Mucosa of descending colon (tissue), 3 donors: ENCODE measurements at regions not wholly inside any gene's neighbourhood (a gene's known extent, or its start where the extent isn't known, plus 50 kb on each side); places are given as distances from the start of the nearest gene placed in this dataset.

Experiments used
- ATAC-seq: fragments of 200-7000 bp; cut with Tn5 transposase; one replicate; pipeline ENCODE4 v1.9.1; 2020; ENCODE audit warnings: mild to moderate bottlenecking, moderate library complexity
- DNase-seq, 3 donors: peaks; one replicate each; pipeline ENCODE4 v3.0.0-alpha.2; 2020
- H3K36me3 ChIP-seq: fragments of 200-600 bp; one replicate; pipeline ENCODE4 v1.8.0; 2021; ENCODE audit warnings: low read depth, mild to moderate bottlenecking
- H3K4me1 ChIP-seq: fragments of 200-600 bp; one replicate; pipeline ENCODE4 v1.8.0; 2021; ENCODE audit warnings: low read depth, mild to moderate bottlenecking
- H3K4me3 ChIP-seq: fragments of 200-600 bp; one replicate; pipeline ENCODE4 v1.8.0; 2021; ENCODE audit warnings: mild to moderate bottlenecking
- H3K9me3 ChIP-seq: fragments of 200-600 bp; one replicate; pipeline ENCODE4 v1.8.0; 2021; ENCODE audit warnings: mild to moderate bottlenecking
- intact Hi-C, 2 donors: fragments of 100-400 bp; cut with DNase I in 1 of 2; cut with micrococcal nuclease in 1 of 2; formaldehyde crosslinking; loops; one replicate each; pipeline versions ENCODE4 v1.11.0 to v1.11.1; 2022; cut with DNase I, micrococcal nuclease
- TF ChIP-seq, protein P1 (sequence below): fragments of 200-600 bp; IDR thresholded peaks from one replicate; pipeline ENCODE4 v1.8.0; 2022; ENCODE audit warnings: antibody characterized with exemption, mild to moderate bottlenecking
- donor health status: DM: no; HTN: no; CAD: no; lungs with moderate emphysema.
- donor health status: DM: no; HTN: no; CAD: no.
- donor health status: DM: no; HTN: yes; CAD: no.

DNA sequence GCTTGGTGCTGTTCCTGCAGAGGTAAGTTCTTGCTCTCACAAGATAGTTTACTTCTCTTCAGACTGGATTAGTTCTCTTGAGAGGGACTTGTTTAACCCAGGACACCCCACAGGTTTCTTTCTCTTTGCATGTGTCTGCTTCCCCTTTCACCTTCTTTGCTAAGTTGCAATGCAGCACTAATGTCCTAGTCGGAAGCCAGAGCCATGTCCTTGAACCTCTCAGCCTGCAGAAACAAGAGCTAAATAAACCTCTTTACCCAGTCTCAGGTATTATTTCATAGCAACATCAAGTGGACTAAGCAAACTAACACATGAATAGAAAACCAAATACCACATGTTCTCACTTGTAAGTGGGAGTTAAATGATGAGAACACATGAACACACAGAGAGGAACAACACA lies 915.2 kb downstream of the NSUN3 start:
- Histone ChIP-seq H3K4me1 (no peaks in the 10 kb centered on the region), H3K36me3 (no peaks in the 10 kb centered on the region), H3K9me3 (no peaks in the 10 kb centered on the region), H3K4me3 (no peak overlapping the region)
- intact Hi-C loops = no loop called here
- DNase-seq (no peak), ATAC-seq (no peak)
- TF ChIP-seq, protein P1, sequence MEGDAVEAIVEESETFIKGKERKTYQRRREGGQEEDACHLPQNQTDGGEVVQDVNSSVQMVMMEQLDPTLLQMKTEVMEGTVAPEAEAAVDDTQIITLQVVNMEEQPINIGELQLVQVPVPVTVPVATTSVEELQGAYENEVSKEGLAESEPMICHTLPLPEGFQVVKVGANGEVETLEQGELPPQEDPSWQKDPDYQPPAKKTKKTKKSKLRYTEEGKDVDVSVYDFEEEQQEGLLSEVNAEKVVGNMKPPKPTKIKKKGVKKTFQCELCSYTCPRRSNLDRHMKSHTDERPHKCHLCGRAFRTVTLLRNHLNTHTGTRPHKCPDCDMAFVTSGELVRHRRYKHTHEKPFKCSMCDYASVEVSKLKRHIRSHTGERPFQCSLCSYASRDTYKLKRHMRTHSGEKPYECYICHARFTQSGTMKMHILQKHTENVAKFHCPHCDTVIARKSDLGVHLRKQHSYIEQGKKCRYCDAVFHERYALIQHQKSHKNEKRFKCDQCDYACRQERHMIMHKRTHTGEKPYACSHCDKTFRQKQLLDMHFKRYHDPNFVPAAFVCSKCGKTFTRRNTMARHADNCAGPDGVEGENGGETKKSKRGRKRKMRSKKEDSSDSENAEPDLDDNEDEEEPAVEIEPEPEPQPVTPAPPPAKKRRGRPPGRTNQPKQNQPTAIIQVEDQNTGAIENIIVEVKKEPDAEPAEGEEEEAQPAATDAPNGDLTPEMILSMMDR = no peak

DNA sequence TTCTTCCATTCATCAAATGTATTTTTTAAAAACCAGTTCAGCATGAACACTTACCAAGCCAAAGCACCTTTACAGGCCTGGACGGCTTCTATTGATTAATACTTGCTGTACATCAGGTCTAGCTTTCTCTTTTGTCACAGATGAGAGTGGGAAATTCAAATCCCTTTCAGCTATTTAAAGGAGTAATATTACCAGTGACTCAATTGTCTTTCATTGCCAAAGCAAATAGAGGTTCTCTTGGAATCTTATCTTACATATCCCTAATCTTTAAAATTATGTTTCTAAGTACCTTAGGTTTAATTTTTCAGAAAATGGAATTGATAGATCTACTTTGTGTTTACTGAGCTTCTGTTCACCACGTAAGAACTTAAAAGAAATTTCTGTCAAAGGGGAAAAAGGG lies 922.9 kb downstream of the NSUN3 start:
- H3K4me3 ChIP-seq = no peak overlapping the region
- ATAC-seq = no peak
- no peaks in the 10 kb centered on the region for H3K9me3 ChIP-seq
- no peak for DNase-seq
- TF ChIP-seq, protein P1 = no peak
- intact Hi-C loops = no loop called here
- no peaks in the 10 kb centered on the region for H3K36me3 ChIP-seq
- H3K4me1 ChIP-seq = no peaks in the 10 kb centered on the region

DNA sequence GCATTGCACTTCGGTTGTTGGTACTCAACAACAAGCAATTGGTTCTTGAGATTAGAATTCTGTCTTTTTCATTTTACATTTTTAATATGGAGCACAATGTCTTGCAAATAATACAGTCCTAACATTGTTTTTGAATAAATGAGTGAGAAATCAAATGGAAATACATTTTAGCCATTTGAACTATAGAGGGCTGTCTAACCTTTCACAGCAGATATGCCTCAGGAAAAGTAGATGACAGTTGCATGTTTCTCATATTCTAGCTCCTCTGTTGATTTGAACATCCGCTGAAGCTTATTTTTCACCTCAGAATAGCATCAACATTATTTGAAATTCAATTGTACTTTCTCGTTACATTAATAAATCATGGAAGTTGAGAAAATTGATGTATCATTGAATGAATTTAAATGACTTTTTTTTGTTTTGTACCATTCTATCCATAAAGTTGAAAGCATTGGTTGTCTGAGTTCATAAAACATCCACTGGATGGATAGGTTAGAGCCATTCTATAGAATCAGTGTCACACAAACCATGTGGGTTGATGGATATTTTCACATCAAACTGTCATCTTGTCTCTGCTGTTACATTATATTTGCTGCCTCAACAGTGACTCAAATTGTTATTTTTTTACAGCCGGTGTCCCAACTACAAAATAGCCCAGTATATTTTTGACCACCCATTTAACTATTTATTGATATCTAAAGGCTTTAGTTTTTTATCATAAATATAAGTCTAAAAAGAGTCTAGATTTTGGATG lies 928.3 kb downstream of the NSUN3 start:
- TF ChIP-seq, protein P1 = no peak
- Histone ChIP-seq H3K36me3 (no peaks in the 10 kb centered on the region), H3K4me3 (no peak overlapping the region), H3K9me3 (no peaks in the 10 kb centered on the region), H3K4me1 (no peaks in the 10 kb centered on the region)
- ATAC-seq (no peak), DNase-seq (no peak)
- intact Hi-C loops = no loop called here

DNA sequence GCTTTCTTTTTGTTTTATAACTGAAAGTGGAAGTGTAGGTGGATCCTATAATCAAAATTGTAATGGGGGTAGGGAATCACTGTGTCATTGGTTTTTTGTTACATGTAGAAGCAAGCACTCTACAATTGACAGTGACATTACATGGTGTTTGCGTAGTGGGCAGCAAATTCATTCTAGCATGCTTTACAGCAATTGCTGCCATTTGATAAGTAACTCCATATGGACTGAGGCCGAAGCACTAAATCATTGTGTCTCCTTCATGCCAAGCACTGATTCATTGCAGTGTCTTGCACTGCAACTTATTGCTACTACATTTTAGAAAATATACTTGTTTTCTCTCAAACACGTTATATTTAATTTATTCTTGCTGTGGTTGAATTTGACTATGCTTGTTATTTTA lies 933.9 kb downstream of the NSUN3 start:
- intact Hi-C loops = no loop called here
- Histone ChIP-seq H3K9me3 (no peaks in the 10 kb centered on the region), H3K4me1 (no peaks in the 10 kb centered on the region), H3K4me3 (no peak overlapping the region), H3K36me3 (no peaks in the 10 kb centered on the region)
- DNase-seq (no peak), ATAC-seq (no peak)
- TF ChIP-seq, protein P1 = no peak

DNA sequence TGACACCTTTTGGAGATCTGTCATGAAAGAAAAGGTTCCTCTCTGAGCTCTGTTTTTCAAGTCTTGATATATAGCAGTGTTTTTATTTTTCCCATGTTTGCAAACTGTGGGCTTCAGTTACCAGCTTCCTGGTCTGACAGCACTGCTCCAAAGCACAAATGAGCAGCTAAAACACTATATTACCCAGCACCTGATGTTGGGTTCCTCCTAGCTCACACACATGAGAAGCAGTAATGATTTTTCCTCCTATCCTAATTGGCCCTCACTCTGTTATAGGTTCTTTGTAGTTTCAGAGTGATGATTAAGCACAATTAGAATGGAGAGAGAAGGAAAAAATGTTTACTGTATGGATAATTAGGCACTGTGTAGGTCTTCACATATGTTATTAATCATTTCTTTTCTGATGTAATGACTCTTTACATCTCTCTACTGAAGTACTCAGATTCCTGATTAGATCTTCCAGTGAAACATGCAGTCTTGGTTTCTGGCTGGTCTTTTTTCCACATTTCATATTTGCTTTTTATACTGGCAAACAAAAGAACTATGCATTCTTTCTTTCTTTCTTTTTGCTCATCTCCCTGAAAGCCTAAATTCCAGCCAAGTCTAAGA lies 939.7 kb downstream of the NSUN3 start:
- TF ChIP-seq, protein P1 = no peak

More for the DNA sequence above, 939.7 kb downstream of the NSUN3 start:
- DNase-seq (no peak), ATAC-seq (no peak)
- H3K9me3 ChIP-seq = no peaks in the 10 kb centered on the region
- intact Hi-C loops = no loop called here
- H3K4me1 ChIP-seq = no peaks in the 10 kb centered on the region
- no peak overlapping the region for H3K4me3 ChIP-seq
- no peaks in the 10 kb centered on the region for H3K36me3 ChIP-seq
